ENCODE measurements at regions not wholly inside any gene's neighbourhood (a gene's known extent, or its start where the extent isn't known, plus 50 kb on each side); places are given as distances from the start of the nearest gene placed in this dataset.

DNA sequence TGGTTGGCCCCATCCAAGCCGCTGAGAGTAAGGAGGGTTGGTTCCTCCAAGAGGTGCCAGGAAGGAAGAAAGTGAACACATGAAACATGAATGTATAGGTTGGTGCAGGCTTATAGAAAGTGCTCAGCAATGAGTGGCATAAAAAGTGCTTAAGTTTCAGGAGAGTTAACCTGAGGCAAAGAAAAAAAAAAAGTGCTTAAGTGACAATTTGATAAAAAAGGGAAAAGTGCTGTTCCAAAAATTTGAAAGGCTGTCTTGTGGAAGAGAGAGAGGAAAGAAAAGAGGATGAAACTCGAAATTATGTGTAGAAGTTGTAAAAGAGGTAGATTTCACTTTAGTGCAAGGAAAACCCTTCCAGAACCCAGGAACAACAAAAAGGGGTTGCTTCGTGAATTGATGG lies 85.5 kb upstream of the MAP4K4 start (continued):
- TF ChIP-seq SIN3A (conservative IDR thresholded peaks at IDR 0.05 in 1 of 2, IDR thresholded peaks at IDR 0.05 in 1 of 2; ENCODE audit: low read depth in 1 of 2, low read length in 2 of 2) (no peak), JUN (IDR thresholded peaks at IDR 0.05; ENCODE audit: low read depth, low read length) (no peak), GABPA (IDR thresholded peaks at IDR 0.05; ENCODE audit: borderline replicate concordance, insufficient read depth, low read length) (no peak)

Measured in H1 (cell line).